EL (cell line): ENCODE measurements at regions not wholly inside any gene's neighbourhood (a gene's known extent, or its start where the extent isn't known, plus 50 kb on each side); places are given as distances from the start of the nearest gene placed in this dataset.
A peak's percentile ranks its signal among the peaks of the same experiment; 100 is the strongest.

Experiments
- DNase-seq: peaks from one replicate; pipeline ENCODE4 v3.0.0-alpha.2; 2016

DNA sequence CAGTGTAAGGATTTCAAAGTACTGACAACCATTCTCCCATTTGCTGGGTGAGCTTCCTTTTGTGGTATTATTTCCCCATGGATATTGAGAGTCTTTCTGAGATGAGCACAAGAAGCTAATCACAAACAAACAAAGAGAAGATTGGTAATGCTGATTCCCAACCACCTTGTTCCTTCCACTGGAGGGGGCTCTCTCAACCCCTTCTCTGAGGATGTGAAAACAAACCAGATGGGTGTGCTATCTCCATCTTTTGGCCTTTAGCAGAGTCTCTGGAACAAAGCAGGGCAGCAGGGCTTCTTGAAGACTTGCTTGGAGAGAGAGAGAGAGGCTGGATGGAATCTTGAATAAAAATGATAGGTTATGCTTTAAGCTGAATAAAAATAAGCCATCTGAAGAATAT, 576.7 kb upstream of the ZNF462 start:
- peak; percentile 34 for DNase-seq

DNA sequence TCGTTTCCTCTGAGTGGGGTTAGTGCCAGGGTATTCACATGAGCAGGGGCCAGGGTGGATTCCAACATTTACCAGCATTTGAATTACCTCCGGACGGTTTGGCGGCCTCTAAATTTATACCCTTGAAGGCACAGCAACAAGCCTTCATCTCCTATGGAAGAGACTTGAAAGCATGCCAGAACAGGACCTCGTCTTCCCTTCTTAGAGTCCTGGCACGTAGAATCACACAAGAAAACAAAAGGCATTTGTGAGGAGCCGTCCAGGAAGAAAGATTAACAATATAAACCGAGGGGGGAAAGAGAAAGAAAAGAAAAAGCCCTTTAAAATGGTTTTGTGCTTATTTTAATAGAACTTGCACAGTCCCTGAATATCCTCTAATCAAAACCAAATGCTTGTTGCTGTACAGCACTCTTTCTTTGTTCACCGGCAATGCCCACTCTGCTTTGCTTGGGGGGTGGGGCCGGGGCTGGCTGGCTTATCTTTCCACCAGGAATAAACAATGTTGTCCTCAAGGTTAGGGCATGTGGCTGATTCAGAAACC, 575.8 kb upstream of the ZNF462 start:
- peak; percentile 6 for DNase-seq

DNA sequence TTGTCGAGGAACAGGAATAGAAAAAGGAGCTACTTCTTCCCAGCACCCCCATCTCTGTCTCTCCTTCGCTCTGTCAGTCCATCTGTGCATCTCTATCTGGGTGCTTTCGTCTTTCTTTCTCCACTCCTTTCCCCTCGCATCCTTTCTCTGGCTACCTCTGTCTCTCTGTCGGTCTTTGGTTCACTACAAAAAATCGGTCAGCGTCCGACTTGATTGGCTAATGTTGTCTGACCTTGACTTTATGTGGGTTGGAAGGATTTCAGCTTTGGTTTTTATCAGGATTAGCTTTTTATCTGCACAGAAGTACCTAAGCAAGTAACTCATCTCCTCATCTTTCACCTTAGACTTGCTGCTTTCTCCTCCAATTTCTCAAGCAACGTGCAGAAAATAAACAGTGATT, 575.2 kb upstream of the ZNF462 start:
- DNase-seq = no peak

DNA sequence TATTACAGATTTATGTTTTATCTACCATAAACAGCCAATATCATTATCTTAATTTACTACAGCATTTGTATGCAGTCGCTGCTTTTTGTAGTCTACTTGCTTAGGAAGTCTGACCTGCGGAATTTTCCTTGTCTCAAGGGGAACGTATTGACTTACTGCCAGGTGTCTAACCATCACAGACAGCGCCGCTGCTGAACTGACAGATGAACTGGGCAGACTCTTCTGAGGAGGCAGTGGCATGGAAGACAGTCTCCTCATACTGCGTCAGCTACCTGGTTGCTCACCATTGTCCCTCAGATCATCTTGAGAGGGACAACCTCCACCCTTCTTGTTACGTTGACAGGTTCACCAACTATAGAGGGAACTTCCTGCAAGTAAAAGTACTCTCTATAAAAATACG, 574.3 kb upstream of the ZNF462 start:
- DNase-seq = no peak

DNA sequence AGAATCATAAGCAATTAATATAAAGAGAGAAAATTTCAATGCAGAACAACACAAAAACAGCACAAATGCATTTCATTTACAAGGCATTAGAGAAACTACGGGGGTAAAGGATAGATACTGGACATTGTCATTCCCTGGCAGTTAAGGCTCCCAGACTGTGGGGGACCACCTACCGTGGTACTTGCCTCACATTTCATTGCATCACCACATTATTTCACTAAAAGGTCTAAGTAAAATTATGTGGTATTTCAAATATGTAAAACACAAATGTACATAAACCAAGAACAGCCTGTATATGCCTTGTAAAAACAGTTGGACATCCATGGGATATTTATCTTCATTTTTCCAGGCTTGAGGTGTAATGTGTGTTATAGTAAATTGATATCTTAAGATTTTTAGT, 571.2 kb upstream of the ZNF462 start:
- no peak for DNase-seq

DNA sequence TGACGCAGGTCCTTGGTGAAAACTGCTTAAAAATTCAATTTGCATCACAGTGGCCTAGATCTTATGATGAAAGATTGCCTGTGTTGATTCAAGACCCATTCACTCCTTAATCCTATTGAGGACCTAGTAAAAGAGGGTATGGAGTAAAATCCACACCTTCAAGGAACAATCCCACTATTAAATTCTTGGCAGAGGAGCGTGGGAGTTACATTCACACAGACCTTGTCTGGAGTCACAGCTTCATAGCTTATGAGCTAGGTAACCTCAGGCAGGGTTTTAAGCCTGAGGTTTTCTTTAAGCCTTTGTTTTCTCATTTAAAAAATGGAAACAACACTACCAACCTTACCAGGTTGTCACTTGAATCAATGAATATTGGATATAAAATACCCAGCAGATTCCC, 566.5 kb upstream of the ZNF462 start:
- DNase-seq = no peak

DNA sequence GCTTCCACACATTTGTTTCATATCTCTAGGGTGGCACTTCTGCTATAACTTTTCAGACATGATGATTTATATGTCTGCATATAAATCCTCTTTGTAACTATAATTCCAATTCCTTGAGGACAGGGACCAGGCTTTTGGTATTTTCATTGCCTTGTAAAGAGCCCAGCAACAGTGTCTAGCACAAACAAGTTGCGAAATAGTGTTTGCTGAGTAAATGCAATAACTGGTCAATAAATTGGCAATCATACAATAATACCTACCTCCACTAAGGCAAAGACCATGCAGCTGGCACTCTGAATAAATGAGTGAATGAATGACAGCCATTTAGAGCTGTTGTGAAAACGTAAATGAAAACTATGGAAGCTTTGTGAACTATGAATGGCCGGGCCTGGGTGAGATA, 564.0 kb upstream of the ZNF462 start:
- DNase-seq = no peak

DNA sequence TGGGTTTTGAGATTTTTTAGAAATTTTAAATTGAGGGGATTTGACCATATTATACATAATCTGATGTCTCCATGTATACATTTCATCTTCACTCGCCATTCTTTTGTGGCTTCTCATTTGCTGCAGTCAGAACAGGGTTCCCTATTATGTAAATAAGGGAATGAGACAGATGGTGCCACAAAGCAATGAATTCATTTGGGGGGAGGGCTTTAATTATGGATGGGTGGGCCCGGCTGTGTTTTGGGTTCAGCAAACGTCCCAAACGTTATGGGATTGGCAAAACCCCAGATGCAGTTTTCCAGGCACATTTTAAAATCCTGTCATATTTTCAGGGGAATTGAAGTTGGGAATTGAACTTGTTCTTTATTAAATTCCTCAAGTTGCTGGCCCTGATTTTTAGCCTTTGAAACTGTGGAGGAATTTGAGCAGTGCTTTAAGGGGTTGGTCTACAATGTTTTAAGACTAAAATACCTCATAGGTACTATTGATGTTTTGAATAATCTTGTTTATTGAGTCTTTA, 558.5 kb upstream of the ZNF462 start:
- DNase-seq = no peak

DNA sequence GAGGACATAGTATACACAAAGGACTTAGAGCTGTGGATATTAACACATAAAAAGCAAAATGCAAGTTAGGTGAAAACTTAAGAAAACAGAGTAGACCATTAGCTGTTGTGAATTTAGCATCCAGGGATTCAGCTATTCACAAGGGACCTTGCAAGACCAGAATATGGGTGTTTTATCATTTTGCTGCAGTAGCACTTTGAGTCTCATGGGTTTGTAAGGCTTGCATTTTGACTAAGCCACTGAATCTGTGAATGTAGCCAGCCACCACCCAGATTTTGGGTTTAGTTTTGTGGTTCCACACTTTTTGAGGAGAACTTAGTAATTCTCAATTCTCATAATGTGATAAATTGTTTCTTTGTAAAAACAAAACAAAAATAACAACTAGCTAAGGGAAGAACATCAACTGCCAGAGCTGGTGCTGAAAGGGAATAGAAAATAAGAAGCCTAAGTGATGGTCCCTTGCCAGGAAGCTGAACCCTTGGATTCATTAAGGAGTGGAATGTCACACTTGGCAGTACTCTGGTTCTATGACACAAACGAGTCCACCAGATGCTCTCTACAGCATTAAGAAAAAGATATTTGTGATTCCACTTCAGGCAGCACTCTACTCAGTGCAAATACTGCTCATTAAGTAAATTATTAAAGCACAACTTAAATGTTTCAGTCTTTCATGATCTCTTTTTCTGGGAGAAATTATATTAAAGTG, 557.4 kb upstream of the ZNF462 start:
- no peak for DNase-seq

DNA sequence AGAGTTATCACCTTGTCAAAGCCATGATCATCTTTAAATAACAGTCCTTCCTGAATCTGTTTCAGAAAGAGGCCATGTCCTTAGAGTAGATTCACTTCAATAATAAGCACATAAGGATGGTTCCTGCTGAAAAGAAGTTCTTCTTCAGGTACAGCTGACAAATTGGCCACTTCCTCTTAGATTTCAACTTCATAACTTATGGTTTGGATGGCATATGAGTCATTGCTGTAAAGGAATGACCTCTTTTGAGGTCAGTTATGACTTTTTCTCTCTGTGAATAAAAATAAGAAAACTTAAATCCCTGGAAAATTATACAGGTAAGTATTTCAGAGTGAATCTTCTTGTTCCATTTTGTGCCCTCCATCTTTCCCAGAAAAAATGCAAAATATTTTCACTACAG, 555.3 kb upstream of the ZNF462 start:
- no peak for DNase-seq

DNA sequence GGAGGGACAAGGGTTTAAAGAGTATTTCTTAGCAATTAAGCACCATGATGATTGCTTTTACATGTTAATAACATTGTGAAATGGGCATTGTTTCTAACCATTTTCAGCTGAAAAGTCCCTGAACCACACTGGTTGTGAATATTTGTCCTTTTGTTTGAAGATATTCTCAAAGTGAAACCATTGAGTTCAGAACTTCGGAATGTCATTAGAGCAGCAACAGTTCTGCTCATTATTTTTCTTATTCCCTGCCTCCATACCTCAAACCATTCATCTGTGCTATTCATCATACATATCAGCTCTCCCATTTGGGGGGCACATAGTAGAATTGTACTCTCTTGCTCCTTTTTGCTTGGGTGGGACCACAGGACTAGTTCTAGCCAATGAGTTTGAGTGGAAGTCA, 553.0 kb upstream of the ZNF462 start:
- no peak for DNase-seq

DNA sequence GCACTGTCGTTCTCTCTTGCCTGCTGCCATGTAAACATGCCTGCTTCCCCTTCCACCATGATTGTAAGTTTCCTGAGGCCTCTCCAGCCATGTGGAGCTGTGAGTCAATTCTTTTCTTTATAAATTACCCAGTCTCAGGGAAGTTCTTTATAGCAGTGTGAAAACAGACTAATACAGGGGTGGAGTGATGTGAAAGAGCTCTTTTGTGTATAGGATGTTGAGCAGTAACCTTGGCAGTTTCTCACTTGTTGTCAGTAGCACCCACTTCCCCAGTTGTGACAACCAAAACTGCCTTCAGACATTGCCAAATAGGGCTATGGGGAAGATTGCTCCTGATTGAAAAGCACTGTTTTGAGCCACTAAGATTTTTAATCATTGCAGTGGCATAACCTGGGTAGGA, 552.2 kb upstream of the ZNF462 start:
- no peak for DNase-seq

DNA sequence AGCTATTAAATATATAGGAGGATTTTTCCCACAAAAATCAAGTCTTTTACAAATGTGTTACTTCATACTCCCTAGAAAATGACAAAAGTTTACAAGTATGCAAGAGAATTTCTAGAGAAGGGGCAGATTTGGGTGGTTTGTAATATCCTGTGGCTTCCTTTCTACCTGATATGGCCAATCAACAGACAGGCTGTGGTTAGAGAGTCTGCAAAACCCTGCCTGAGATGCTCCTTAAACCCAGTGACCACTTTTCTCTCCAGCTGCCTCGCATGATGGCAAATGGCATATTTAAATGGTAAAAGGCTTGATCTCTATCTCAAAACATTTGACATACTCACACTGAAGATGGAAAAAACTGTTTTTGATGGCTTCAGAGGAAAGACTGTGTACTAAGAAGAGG, 550.1 kb upstream of the ZNF462 start:
- peak; percentile 2 for DNase-seq

DNA sequence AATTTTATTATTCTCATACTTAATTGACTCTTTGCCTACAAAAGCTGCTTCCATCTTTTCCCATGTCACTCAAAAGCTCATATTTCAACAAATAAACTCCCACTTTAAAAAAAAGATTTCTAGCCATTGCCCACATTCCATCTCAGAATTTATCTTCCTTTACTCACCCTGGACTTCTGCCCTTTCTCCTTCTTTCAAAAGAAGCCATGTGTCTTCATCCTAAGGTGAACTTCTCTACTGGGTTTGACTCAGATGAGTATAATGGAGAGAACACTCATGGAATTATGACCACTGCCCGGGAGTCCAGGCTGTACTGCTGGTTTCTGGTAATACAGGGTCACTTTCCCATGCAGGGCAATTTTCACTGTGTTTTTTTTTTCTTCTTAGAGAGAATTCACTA, 548.5 kb upstream of the ZNF462 start:
- DNase-seq = no peak

DNA sequence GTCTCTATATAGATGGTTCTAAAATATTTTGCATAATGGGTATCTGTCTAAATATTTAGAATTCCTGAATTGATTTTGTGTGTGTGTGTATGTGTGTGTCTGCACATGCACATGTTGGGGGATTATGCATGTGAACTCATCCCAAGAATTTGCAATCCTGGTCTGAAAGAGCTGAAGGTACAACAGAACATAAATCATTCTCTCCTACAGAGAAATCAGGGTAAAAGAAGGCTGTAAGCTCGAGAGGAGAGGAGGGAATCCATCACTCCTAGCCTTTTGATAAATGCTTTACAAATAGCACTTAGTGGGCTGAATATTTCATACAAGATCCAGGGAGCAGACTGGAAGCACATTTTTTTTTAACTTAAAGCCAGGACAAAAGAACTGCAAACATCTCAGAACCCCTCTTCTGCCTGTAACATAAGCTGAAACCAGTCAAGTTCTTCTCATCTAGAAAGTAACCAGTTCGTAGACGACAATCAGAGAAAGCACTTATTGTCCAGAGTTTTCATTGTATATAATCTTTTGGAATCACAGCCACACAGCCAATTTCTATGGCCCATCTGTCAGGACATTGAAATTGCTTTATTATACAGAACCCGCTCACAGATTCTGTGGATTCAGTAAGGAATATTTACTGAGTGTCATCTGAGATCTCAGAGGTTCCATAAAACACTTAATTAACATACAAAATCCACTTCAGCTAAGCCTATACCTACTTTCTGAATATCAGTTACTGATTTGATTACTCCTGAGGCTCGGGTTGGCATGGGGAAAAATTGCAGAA, 541.4 kb upstream of the ZNF462 start:
- DNase-seq = no peak

DNA sequence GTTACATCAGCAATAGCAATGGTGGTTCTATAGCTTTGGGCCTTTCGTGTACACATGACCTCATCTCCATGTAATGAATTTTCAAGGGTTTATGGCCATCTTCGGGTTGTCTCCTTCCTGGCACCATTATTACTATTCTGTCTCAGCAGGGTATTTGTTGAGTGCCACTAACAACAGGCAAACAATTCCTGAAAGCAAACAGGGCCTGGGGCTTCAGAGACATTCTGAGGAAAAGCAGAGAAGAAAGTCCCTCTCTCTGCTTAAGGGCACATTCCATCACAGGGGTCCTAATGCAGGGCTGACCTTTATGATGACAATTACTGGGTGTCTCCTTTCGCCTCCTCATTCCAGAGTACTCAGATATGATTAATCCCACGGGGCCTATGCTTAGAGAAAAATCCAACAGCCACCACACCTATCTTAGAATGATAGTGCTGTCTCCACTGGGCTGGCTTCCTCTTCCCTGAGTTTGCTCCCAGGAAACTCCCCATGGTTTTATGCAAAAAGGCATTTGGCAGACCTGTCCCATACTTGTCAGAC, 540.2 kb upstream of the ZNF462 start:
- DNase-seq = no peak

DNA sequence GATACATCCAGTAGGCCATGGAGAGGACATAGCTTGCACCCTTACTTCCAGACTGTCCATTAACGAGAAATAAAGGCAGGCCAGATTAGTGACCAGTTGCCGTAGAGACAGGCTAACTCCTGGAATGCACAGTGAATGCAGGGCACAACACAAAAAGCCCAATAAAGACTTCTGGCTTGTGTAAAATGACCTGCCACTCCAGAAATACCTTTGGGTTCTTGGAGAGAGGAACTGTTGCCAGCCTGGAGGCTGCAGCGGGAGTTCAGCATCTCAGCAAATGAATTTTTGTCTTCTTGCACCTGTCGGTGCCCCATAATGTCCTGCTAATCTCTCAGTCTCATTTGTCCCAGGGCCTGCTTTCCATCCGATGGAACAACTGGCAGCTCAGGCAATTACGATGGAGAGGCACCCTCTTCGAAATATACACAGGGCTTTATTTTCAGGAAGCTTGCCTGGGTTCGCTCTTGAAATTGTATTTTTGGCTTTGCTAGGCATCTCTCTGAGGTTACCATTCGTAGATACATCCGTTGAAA, 538.8 kb upstream of the ZNF462 start:
- no peak for DNase-seq

DNA sequence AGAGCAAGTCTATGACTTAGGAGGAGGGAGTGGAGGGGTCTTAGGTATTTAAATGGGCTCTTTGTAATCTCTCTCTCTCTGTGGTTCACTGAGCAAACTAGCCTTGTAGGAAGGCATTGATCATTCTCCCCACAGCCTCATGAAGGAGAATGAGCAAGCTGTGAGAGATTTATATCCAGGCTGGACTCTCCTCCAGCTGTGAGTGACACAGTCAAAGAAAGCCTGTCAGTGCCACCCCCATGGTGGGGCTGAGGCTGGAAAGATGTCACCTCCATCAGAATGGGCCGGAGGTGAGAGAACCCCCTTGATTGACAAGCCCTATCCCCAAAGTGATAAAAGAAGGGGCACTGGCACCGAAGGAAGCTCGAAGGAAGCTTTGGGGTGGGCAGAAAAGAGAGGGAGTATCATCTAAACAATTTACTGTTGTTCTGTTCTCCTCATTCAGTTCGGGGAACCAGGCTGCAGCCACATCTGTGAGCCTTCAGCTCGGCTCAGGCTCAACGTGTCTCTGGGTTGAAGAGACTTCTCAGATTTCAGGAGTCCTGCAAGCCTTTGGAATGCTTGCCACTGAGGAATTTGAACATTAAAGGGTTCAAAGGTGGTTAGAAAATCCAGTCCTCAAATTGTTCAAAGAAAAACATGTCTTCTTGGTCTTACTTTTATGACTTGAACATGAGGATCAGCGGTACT, 538.2 kb upstream of the ZNF462 start:
- DNase-seq = no peak

DNA sequence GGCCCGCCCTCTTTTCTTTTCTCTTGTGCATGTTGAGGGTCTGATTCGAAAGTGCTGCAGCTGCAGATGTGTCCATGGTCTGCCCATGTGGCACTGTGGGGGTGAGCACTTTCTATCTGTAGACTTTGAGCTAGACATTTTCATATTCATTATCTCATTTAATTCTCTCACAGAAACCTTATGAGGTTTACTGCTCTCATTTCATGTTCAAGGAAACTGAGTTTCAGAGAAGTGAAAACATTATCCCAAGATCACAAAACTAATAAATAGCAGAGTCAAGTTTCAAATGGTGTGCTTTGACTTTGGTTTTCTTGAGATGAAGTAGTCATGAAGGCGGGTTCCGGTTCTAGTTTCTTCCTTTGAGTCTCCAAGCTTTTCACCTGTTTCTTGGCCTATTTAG, 536.5 kb upstream of the ZNF462 start:
- DNase-seq = no peak

DNA sequence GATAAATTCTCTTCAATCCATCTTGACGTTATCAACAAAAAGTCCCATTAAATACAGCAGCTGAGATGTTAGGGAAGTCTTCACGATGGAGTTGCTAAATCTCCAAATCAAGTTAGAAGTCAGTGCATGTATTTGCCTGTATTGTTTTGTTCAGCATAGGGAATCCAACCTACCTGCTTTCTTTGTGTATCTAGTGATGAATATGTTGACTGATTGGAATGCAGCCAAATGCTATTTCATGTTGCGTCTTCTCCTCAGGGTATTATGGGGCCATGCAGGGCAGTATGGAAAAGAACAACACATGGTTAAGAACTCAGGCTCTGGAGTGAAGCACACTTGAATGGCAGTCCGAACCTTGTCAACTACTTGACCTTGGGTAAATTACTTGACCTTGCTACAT, 529.5 kb upstream of the ZNF462 start:
- no peak for DNase-seq

DNA sequence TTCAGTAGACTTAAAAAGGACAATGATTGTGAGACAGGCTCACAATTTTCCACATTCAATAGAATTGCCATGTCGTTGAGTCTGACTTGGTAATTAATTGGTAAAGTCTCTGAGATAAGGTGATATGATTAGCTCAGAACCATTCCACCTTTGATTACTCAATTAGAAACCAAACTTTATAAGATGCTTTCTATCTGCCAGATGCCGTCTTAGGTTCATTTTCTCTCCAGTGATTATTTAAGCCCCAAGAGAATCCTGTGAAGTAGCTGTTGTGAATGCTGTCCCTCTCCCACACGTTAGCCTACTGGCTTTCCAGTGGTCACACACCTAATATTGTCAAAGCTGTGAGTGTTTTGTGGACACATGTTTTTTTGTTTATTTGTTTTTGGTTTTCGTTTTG, 528.9 kb upstream of the ZNF462 start:
- DNase-seq = no peak

DNA sequence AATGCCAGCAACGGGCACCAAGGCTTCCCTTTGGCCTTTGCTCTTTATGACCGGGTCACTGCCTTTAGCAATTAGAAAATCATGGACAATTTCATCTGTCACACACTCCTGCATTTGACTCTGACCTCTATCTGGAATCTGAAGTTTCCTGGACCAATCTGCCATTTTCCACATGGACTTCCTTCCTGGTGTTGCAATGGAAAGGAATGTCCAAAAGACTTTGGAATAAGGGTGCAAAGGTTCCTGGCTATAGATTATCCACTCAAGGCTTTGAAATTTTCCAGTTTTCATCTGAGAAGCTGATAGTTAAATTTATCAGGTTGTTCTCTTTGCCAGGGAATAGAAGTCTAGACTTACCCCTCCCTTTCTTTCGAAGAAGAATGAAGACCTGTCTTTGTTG, 523.1 kb upstream of the ZNF462 start:
- no peak for DNase-seq

DNA sequence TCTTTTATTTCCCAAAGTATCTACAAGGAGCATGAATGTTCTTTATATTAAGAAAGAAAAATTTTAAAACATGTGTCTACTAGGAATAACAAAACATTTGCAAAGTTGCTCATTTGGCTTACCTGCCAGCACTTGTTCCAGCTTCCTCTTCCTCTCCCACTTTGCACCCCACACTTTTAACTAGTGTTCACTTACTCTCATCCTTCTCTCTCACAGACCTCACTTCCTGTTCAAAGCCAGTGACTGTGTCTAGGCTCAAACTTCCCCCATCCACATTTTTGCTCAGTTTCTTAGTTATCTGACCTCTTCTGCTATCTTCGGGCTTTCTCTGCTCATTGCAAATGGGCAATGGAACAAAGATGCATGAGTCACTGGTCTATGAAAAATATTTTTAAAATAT, 512.2 kb upstream of the ZNF462 start:
- DNase-seq = no peak
